ENCODE measurements at regions not wholly inside any gene's neighbourhood (a gene's known extent, or its start where the extent isn't known, plus 50 kb on each side); places are given as distances from the start of the nearest gene placed in this dataset.

DNA sequence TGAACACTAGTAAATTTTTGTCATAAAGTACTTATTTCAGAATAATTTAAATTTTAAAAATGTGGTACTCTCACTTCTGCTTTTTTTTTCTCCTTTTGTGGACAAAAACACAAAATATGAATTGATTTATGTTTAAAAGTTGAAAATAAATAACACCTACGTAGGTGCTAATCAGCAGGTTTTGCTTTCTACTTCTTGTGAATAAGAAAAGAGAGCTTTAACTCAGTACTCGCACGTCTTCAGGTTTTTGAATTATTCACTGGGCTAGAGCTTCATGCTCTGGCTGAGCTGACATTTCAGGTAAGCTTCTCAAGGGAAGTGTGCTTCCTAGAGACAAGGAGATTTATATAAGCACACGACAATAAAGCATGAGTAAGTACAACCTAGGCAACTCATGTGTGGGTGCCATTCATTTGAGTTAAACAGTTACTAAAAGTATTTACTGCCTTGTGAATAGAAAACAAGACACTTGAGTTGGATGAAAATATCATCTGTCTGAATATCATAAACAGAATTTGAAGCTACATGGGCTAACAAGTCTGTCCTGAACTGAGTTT is 190.0 kb upstream of the POT1 start:
- no peak for DNase-seq
- H3K4me1 ChIP-seq (replicated peaks; ENCODE audit: insufficient read depth) = no peaks in the 10 kb centered on the region
- H3K9me3 ChIP-seq (ENCODE audit: insufficient read depth, low read depth) = no peaks in the 10 kb centered on the region
- H3F3A ChIP-seq (ENCODE audit: insufficient read depth, low read depth) = no peaks in the 10 kb centered on the region
- TF ChIP-seq, protein P1, sequence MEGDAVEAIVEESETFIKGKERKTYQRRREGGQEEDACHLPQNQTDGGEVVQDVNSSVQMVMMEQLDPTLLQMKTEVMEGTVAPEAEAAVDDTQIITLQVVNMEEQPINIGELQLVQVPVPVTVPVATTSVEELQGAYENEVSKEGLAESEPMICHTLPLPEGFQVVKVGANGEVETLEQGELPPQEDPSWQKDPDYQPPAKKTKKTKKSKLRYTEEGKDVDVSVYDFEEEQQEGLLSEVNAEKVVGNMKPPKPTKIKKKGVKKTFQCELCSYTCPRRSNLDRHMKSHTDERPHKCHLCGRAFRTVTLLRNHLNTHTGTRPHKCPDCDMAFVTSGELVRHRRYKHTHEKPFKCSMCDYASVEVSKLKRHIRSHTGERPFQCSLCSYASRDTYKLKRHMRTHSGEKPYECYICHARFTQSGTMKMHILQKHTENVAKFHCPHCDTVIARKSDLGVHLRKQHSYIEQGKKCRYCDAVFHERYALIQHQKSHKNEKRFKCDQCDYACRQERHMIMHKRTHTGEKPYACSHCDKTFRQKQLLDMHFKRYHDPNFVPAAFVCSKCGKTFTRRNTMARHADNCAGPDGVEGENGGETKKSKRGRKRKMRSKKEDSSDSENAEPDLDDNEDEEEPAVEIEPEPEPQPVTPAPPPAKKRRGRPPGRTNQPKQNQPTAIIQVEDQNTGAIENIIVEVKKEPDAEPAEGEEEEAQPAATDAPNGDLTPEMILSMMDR (conservative IDR thresholded peaks at IDR 0.05) = no peak
- no peak for TF ChIP-seq EZH2 (IDR thresholded peaks at IDR 0.05; ENCODE audit: low read depth)
- no peak overlapping the region for H3K4me2 ChIP-seq
- H3K4me3 ChIP-seq = no peak overlapping the region
- H3K9me2 ChIP-seq (ENCODE audit: insufficient read depth) = no peaks in the 10 kb centered on the region; the same call in 1 of the 2 replicates
- no peaks in the 10 kb centered on the region for H3K27me3 ChIP-seq (ENCODE audit: insufficient read depth, low read depth)
- intact Hi-C loops (cut with micrococcal nuclease; ENCODE audit: unreplicated experiment) = no loop called here
- CTCF ChIA-PET = no interaction called here
- POLR2A ChIA-PET (ENCODE audit: unreplicated experiment) = interaction anchor here (0.7 kb wide), 1 partner anchor 324 kb away, joined by 4 read pairs; no protein-coding TSS in a partner anchor
- H2AFZ ChIP-seq = no peak overlapping the region
- BruUV-seq (replicated peaks) = no TSS peak
- H3K79me2 ChIP-seq (ENCODE audit: low read depth) = no peaks in the 10 kb centered on the region
- no peak overlapping the region for H3K27ac ChIP-seq
- H4K20me1 ChIP-seq (ENCODE audit: insufficient read depth) = no peaks in the 10 kb centered on the region
- H3K36me3 ChIP-seq (ENCODE audit: low read depth) = no peaks in the 10 kb centered on the region

DNA sequence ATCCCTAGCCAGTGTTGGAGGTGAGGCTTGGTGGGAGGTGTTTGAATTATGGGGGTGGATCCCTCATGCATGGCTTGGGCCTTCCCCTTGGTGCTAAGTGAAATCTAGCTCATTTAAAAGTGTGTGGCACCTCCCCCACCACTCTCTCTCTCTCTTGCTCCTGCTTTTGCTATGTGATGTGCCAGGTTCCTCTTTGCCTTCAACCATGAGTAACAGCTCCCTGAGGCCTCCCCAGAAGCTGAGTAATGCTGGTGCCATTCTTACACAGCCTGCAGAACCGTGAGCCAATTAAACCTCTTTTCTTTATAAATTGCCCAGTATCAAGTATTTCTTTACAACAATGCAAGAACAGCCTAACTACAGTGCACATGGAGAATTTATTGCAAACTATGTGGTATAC is 188.8 kb upstream of the POT1 start:
- ChIA-PET CTCF (interaction anchor here (0.6 kb wide), 1 partner anchor 107 kb away, joined by 6 read pairs; no protein-coding TSS in a partner anchor), POLR2A (ENCODE audit: unreplicated experiment) (no interaction called here)
- DNase-seq = no peak
- no peaks in the 10 kb centered on the region for H3K4me1 ChIP-seq (replicated peaks; ENCODE audit: insufficient read depth)
- H4K20me1 ChIP-seq (ENCODE audit: insufficient read depth) = no peaks in the 10 kb centered on the region
- H3K79me2 ChIP-seq (ENCODE audit: low read depth) = no peaks in the 10 kb centered on the region
- H3K9me2 ChIP-seq (ENCODE audit: insufficient read depth) = no peaks in the 10 kb centered on the region; the same call in 1 of the 2 replicates
- no peak overlapping the region for H3K4me3 ChIP-seq
- no peak overlapping the region for H2AFZ ChIP-seq
- no peak overlapping the region for H3K4me2 ChIP-seq
- no peak overlapping the region for H3K27ac ChIP-seq
- TF ChIP-seq EZH2 (IDR thresholded peaks at IDR 0.05; ENCODE audit: low read depth) = no peak
- TF ChIP-seq, protein P1 (conservative IDR thresholded peaks at IDR 0.05) = no peak
- H3K36me3 ChIP-seq (ENCODE audit: low read depth) = no peaks in the 10 kb centered on the region
- no peaks in the 10 kb centered on the region for H3K27me3 ChIP-seq (ENCODE audit: insufficient read depth, low read depth)
- intact Hi-C loops (cut with micrococcal nuclease; ENCODE audit: unreplicated experiment) = no loop called here
- no peaks in the 10 kb centered on the region for H3F3A ChIP-seq (ENCODE audit: insufficient read depth, low read depth)
- BruUV-seq (replicated peaks) = no TSS peak
- no peaks in the 10 kb centered on the region for H3K9me3 ChIP-seq (ENCODE audit: insufficient read depth, low read depth)

DNA sequence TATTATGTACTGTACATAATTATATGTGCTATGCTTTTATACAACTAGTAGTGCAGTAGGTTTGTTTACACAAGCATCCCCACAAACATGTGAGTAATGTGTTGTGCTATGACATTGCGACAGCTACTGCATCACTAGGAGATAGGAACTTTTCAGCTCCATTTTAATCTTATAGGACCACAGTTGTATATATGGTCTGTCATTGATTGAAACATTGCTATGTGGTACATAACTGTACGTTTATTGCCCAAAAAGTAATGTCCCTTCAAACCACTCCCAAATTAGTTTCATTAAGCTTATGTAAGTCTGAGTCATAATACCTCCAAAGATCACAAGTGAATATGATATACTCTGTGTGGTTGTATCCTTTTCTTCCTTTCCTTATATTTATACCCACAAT is 183.2 kb upstream of the POT1 start:
- H3K36me3 ChIP-seq (ENCODE audit: low read depth) = no peaks in the 10 kb centered on the region
- H4K20me1 ChIP-seq (ENCODE audit: insufficient read depth) = no peaks in the 10 kb centered on the region
- BruUV-seq (replicated peaks) = no TSS peak
- no peak overlapping the region for H3K27ac ChIP-seq
- DNase-seq = peak in 1 of 2 experiments; percentile 48
- H2AFZ ChIP-seq = no peak overlapping the region
- no peaks in the 10 kb centered on the region for H3F3A ChIP-seq (ENCODE audit: insufficient read depth, low read depth)
- H3K9me2 ChIP-seq (ENCODE audit: insufficient read depth) = no peaks in the 10 kb centered on the region; the same call in 1 of the 2 replicates
- H3K9me3 ChIP-seq (ENCODE audit: insufficient read depth, low read depth) = no peaks in the 10 kb centered on the region
- H3K79me2 ChIP-seq (ENCODE audit: low read depth) = no peaks in the 10 kb centered on the region
- CTCF ChIA-PET = no interaction called here
- intact Hi-C loops (cut with micrococcal nuclease; ENCODE audit: unreplicated experiment) = no loop called here
- TF ChIP-seq EZH2 (IDR thresholded peaks at IDR 0.05; ENCODE audit: low read depth) = no peak
- TF ChIP-seq, protein P1 (conservative IDR thresholded peaks at IDR 0.05) = no peak
- no peaks in the 10 kb centered on the region for H3K27me3 ChIP-seq (ENCODE audit: insufficient read depth, low read depth)
- POLR2A ChIA-PET (ENCODE audit: unreplicated experiment) = interaction anchor here (0.7 kb wide), 1 partner anchor 46 kb away, joined by 3 read pairs; no protein-coding TSS in a partner anchor
- H3K4me1 ChIP-seq (replicated peaks; ENCODE audit: insufficient read depth) = no peaks in the 10 kb centered on the region
- no peak overlapping the region for H3K4me3 ChIP-seq
- no peak overlapping the region for H3K4me2 ChIP-seq
